ENCODE measurements at regions not wholly inside any gene's neighbourhood (a gene's known extent, or its start where the extent isn't known, plus 50 kb on each side); places are given as distances from the start of the nearest gene placed in this dataset.

DNA sequence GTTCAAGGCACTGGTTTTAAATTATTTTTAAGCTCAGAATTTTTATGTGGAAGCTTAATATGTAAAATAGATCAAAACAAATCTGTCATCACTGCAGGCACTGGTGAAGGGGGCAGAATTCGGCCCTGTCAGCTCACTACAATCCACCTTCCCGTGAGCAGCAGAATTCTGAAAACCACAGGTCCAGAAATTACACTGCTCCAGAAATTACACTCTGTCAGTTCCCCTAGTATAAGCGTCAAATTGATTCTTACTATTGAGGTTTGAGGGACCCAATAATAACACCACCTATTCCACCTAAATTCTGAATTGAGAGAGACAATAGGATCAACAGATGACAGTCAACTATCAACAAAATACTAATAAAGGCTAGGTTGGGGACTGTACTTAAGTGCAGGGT is 245.5 kb downstream of the PHLDA1 start:
- TF ChIP-seq, protein P1, sequence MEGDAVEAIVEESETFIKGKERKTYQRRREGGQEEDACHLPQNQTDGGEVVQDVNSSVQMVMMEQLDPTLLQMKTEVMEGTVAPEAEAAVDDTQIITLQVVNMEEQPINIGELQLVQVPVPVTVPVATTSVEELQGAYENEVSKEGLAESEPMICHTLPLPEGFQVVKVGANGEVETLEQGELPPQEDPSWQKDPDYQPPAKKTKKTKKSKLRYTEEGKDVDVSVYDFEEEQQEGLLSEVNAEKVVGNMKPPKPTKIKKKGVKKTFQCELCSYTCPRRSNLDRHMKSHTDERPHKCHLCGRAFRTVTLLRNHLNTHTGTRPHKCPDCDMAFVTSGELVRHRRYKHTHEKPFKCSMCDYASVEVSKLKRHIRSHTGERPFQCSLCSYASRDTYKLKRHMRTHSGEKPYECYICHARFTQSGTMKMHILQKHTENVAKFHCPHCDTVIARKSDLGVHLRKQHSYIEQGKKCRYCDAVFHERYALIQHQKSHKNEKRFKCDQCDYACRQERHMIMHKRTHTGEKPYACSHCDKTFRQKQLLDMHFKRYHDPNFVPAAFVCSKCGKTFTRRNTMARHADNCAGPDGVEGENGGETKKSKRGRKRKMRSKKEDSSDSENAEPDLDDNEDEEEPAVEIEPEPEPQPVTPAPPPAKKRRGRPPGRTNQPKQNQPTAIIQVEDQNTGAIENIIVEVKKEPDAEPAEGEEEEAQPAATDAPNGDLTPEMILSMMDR (IDR thresholded peaks at IDR 0.05; ENCODE audit: low read depth, low read length), result no peak
- no peak for TF ChIP-seq EZH2phosphoT487 (IDR thresholded peaks at IDR 0.05; ENCODE audit: low read depth)
